ENCODE measurements at regions not wholly inside any gene's neighbourhood (a gene's known extent, or its start where the extent isn't known, plus 50 kb on each side); places are given as distances from the start of the nearest gene placed in this dataset.

GRCh38 chr5:104913841-104914281, 1351.3 kb upstream of the NUDT12 start:
- H3K4me1 ChIP-seq = no peaks in the 10 kb centered on the region
- H3K36me3 ChIP-seq = no peaks in the 10 kb centered on the region
- DNase-seq = no peak
- H3K27me3 ChIP-seq = no peaks in the 10 kb centered on the region
- intact Hi-C loops (cut with DNase I; ENCODE audit: low total_unique reads) = no loop called here
- no peak overlapping the region for H3K4me3 ChIP-seq
- TF ChIP-seq CTCF (IDR thresholded peaks at IDR 0.05) = no peak
- no peaks in the 10 kb centered on the region for H3K9me3 ChIP-seq
- H3K27ac ChIP-seq = no peak overlapping the region

- H3K4me1 ChIP-seq = no peaks in the 10 kb centered on the region
- no peaks in the 10 kb centered on the region for H3K9me3 ChIP-seq
- H3K27me3 ChIP-seq = no peaks in the 10 kb centered on the region
- H3K27ac ChIP-seq = no peak overlapping the region
- no peak overlapping the region for H3K4me3 ChIP-seq
- no peaks in the 10 kb centered on the region for H3K36me3 ChIP-seq
- TF ChIP-seq CTCF (IDR thresholded peaks at IDR 0.05) = no peak
- intact Hi-C loops (cut with DNase I; ENCODE audit: low total_unique reads) = no loop called here
- no peak for DNase-seq
These were observed 1347.2 kb upstream of the NUDT12 start for GRCh38 chr5:104909803-104910202.

- DNase-seq = no peak
- TF ChIP-seq CTCF (IDR thresholded peaks at IDR 0.05) = no peak
These were observed 1342.0 kb upstream of the NUDT12 start for GRCh38 chr5:104904561-104904960.

GRCh38 chr5:104903941-104904340, 1341.4 kb upstream of the NUDT12 start:
- H3K4me1 ChIP-seq = no peaks in the 10 kb centered on the region
- H3K27me3 ChIP-seq = no peaks in the 10 kb centered on the region
- no peak overlapping the region for H3K4me3 ChIP-seq
- intact Hi-C loops (cut with DNase I; ENCODE audit: low total_unique reads) = no loop called here
- H3K27ac ChIP-seq = no peak overlapping the region
- H3K9me3 ChIP-seq = no peaks in the 10 kb centered on the region
- H3K36me3 ChIP-seq = no peaks in the 10 kb centered on the region
- DNase-seq = no peak
- no peak for TF ChIP-seq CTCF (IDR thresholded peaks at IDR 0.05)

More at GRCh38 chr5:104904561-104904960, 1342.0 kb upstream of the NUDT12 start:
- intact Hi-C loops (cut with DNase I; ENCODE audit: low total_unique reads) = no loop called here
- Histone ChIP-seq H3K4me1 (no peaks in the 10 kb centered on the region), H3K9me3 (no peaks in the 10 kb centered on the region), H3K27me3 (no peaks in the 10 kb centered on the region), H3K36me3 (no peaks in the 10 kb centered on the region), H3K27ac (no peak overlapping the region), H3K4me3 (no peak overlapping the region)

- H3K9me3 ChIP-seq = no peaks in the 10 kb centered on the region
- no peaks in the 10 kb centered on the region for H3K36me3 ChIP-seq
- H3K4me1 ChIP-seq = no peaks in the 10 kb centered on the region
- no peaks in the 10 kb centered on the region for H3K27me3 ChIP-seq
- no peak overlapping the region for H3K27ac ChIP-seq
- intact Hi-C loops (cut with DNase I; ENCODE audit: low total_unique reads) = no loop called here
- DNase-seq = no peak
- H3K4me3 ChIP-seq = no peak overlapping the region
- no peak for TF ChIP-seq CTCF (IDR thresholded peaks at IDR 0.05)
These were observed 1329.0 kb upstream of the NUDT12 start for GRCh38 chr5:104891596-104891995.

GRCh38 chr5:104890767-104891166, 1328.2 kb upstream of the NUDT12 start:
- H3K4me1 ChIP-seq = no peaks in the 10 kb centered on the region
- no peak for TF ChIP-seq CTCF (IDR thresholded peaks at IDR 0.05)
- intact Hi-C loops (cut with DNase I; ENCODE audit: low total_unique reads) = no loop called here
- H3K27ac ChIP-seq = no peak overlapping the region
- no peaks in the 10 kb centered on the region for H3K36me3 ChIP-seq
- H3K27me3 ChIP-seq = no peaks in the 10 kb centered on the region
- H3K9me3 ChIP-seq = no peaks in the 10 kb centered on the region
- no peak overlapping the region for H3K4me3 ChIP-seq
- DNase-seq = no peak
